Panc1 (cell line): ENCODE measurements at regions not wholly inside any gene's neighbourhood (a gene's known extent, or its start where the extent isn't known, plus 50 kb on each side); places are given as distances from the start of the nearest gene placed in this dataset.

Source experiments
- ATAC-seq: fragments of 200-7000 bp; cut with Tn5 transposase; 2 replicates; pipeline ENCODE4 v1.9.1; 2020; ENCODE audit warnings: mild to moderate bottlenecking, moderate library complexity
- BruUV-seq: library from RNA; stranded (reverse); fragments of 400-500 nt; replicated peaks from 2 replicates; lab custom pipeline; 2021; lab: Mats Ljungman, UMichigan
- CTCF ChIA-PET: fragments of 300-600 bp; sonication (Branson Sonifier 250); formaldehyde crosslinking; loops from one replicate; lab custom pipeline; 2022; ENCODE audit warnings: antibody characterized with exemption; lab: Charles Lee
- POLR2A ChIA-PET: fragments of 300-600 bp; sonication (Branson Sonifier 250); formaldehyde crosslinking; loops from one replicate; lab custom pipeline; 2022; ENCODE audit warnings: antibody characterized with exemption; lab: Charles Lee
- DNase-seq: peaks from one replicate; pipeline ENCODE4 v3.0.0-alpha.2; 2010; ENCODE audit warnings: low read depth, low spot score
- H3K27ac ChIP-seq: 2 replicates; pipeline ENCODE4 v1.5.1; 2011; ENCODE audit warnings: mild to moderate bottlenecking, low read length, inconsistent platforms
- H3K27me3 ChIP-seq: fragments of 200-500 bp; sonication (Bioruptor generic); 2 replicates; pipeline ENCODE4 v1.6.0; 2014; ENCODE audit warnings: low read length, inconsistent platforms; ENCODE audit not compliant: control insufficient read depth, insufficient read depth
- H3K36me3 ChIP-seq: fragments of 200-500 bp; sonication (Bioruptor generic); 2 replicates; pipeline ENCODE4 v1.5.1; 2014; ENCODE audit warnings: inconsistent platforms, mild to moderate bottlenecking, low read length, moderate library complexity; ENCODE audit not compliant: control insufficient read depth, insufficient read depth
- H3K4me1 ChIP-seq: 2 replicates; pipeline ENCODE4 v1.5.1; 2011; ENCODE audit warnings: inconsistent platforms, mild to moderate bottlenecking, low read length, moderate library complexity; ENCODE audit not compliant: control insufficient read depth, insufficient read depth
- H3K4me3 ChIP-seq, 2 experiments: 2 replicates each; pipeline ENCODE4 v1.5.1; 2011 to 2012; ENCODE audit warnings: low read depth in 2 of 2, low read length in 2 of 2, mild to moderate bottlenecking in 2 of 2, inconsistent platforms in 1 of 2, moderate library complexity in 1 of 2
- H3K9me3 ChIP-seq: fragments of 200-500 bp; sonication (Bioruptor generic); 2 replicates; pipeline ENCODE4 v1.5.1; 2014; ENCODE audit warnings: low read depth, mild to moderate bottlenecking, inconsistent platforms, low read length, moderate library complexity; ENCODE audit not compliant: control insufficient read depth, insufficient read depth
- CTCF ChIP-seq: fragments of 450-650 bp; IDR thresholded peaks from 2 replicates; pipeline ENCODE4 v1.5.1; 2017; ENCODE audit warnings: mild to moderate bottlenecking
- POLR2AphosphoS5 ChIP-seq: IDR thresholded peaks from 2 replicates; pipeline ENCODE4 v1.6.1; 2012; ENCODE audit warnings: mild to moderate bottlenecking, low read depth, low read length, moderate library complexity
- REST ChIP-seq, 2 experiments: IDR thresholded peaks; 2 replicates each; pipeline ENCODE4 v1.6.1; 2011 to 2012; ENCODE audit warnings: low read depth in 2 of 2, control low read depth in 1 of 2, low read length in 1 of 2, mild to moderate bottlenecking in 1 of 2, moderate library complexity in 1 of 2; ENCODE audit not compliant: insufficient read depth in 1 of 2
- SIN3A ChIP-seq: IDR thresholded peaks from 2 replicates; pipeline ENCODE4 v1.6.1; 2012; ENCODE audit warnings: low read depth, mild to moderate bottlenecking, low read length, moderate library complexity, borderline replicate concordance; ENCODE audit not compliant: insufficient read depth
- TCF7L2 ChIP-seq: IDR thresholded peaks from 2 replicates; pipeline ENCODE4 v1.6.1; 2011; ENCODE audit warnings: mild to moderate bottlenecking, low read depth, low read length, inconsistent platforms
- in situ Hi-C: cut with HindIII; loops from 2 replicates; pipeline ENCODE4 v1.10.0; 2016; ENCODE audit warnings: low sequenced_read_pairs, low pct_unique_long_range_greater_than_20kb
- intact Hi-C: fragments of 100-400 bp; cut with micrococcal nuclease; formaldehyde crosslinking; loops from one replicate; pipeline ENCODE4 v1.10.0; 2022; ENCODE audit not compliant: unreplicated experiment

- in situ Hi-C loops (no loop called here), intact Hi-C loops (no loop called here)
- Histone ChIP-seq H3K9me3 (no peaks in the 10 kb centered on the region), H3K4me3 (no peak overlapping the region), H3K36me3 (no peaks in the 10 kb centered on the region), H3K27me3 (no peaks in the 10 kb centered on the region; the same call in 1 of the 2 replicates), H3K27ac (no peak overlapping the region), H3K4me1 (no peaks in the 10 kb centered on the region)
- BruUV-seq, result no TSS peak
- no peak for TF ChIP-seq CTCF
- TF ChIP-seq POLR2AphosphoS5, result no peak
- TF ChIP-seq TCF7L2, result no peak
- TF ChIP-seq SIN3A, result no peak
- DNase-seq, result no peak
- ChIA-PET POLR2A (no interaction called here), CTCF (no interaction called here)
- ATAC-seq, result no peak
These were observed 170.2 kb downstream of the HSD17B3 start for GRCh38 chr9:96131825-96132224.

GRCh38 chr9:96130970-96131369 lies 171.0 kb downstream of the HSD17B3 start:
- Histone ChIP-seq H3K4me3 (no peak overlapping the region), H3K27me3 (no peaks in the 10 kb centered on the region; the same call in 1 of the 2 replicates), H3K9me3 (no peaks in the 10 kb centered on the region), H3K4me1 (no peaks in the 10 kb centered on the region), H3K27ac (no peak overlapping the region), H3K36me3 (no peaks in the 10 kb centered on the region)
- ATAC-seq, result no peak
- no peak for TF ChIP-seq POLR2AphosphoS5
- no peak for TF ChIP-seq CTCF
- TF ChIP-seq TCF7L2, result no peak
- no peak for TF ChIP-seq REST (IDR thresholded peaks at IDR 0.05; ENCODE audit: insufficient read depth in 1 of 2, low read depth in 2 of 2, low read length in 1 of 2)
- no peak for TF ChIP-seq SIN3A
- in situ Hi-C loops, result no loop called here
- intact Hi-C loops, result no loop called here
- no TSS peak for BruUV-seq
- DNase-seq, result no peak
- POLR2A ChIA-PET, result no interaction called here
- CTCF ChIA-PET, result no interaction called here

GRCh38 chr9:96129747-96130146 lies 172.2 kb downstream of the HSD17B3 start:
- TF ChIP-seq TCF7L2 (no peak), CTCF (no peak), SIN3A (no peak), REST (IDR thresholded peaks at IDR 0.05; ENCODE audit: insufficient read depth in 1 of 2, low read depth in 2 of 2, low read length in 1 of 2) (no peak), POLR2AphosphoS5 (no peak)
- intact Hi-C loops, result no loop called here
- no peaks in the 10 kb centered on the region for H3K36me3 ChIP-seq

More at GRCh38 chr9:96129747-96130146, 172.2 kb downstream of the HSD17B3 start:
- Histone ChIP-seq H3K4me1 (no peaks in the 10 kb centered on the region), H3K4me3 (no peak overlapping the region), H3K27ac (no peak overlapping the region), H3K27me3 (no peaks in the 10 kb centered on the region; the same call in 1 of the 2 replicates), H3K9me3 (no peaks in the 10 kb centered on the region)
- POLR2A ChIA-PET, result no interaction called here
- ATAC-seq, result no peak
- CTCF ChIA-PET, result no interaction called here
- no peak for DNase-seq
- BruUV-seq, result no TSS peak
- in situ Hi-C loops, result no loop called here
